Neuron (in vitro differentiated cells): ENCODE measurements at regions not wholly inside any gene's neighbourhood (a gene's known extent, or its start where the extent isn't known, plus 50 kb on each side); places are given as distances from the start of the nearest gene placed in this dataset.
"Not testable (repeated sequence)": the region's sequence is repeated elsewhere in the genome, so short reads cannot be mapped to it uniquely, and the experiment has no call there.

Source experiments
- H2AFZ ChIP-seq: one replicate; pipeline ENCODE4 v1.6.1; 2013; ENCODE audit warnings: low read depth, mild to moderate bottlenecking, inconsistent platforms, low read length, moderate library complexity
- H3K27me3 ChIP-seq: one replicate; pipeline ENCODE4 v1.6.1; 2013; ENCODE audit warnings: low read length; ENCODE audit not compliant: insufficient read depth
- H3K36me3 ChIP-seq: one replicate; pipeline ENCODE4 v1.6.1; 2013; ENCODE audit warnings: low read length; ENCODE audit not compliant: insufficient read depth
- H3K4me1 ChIP-seq: one replicate; pipeline ENCODE4 v1.6.1; 2013; ENCODE audit warnings: low read length; ENCODE audit not compliant: insufficient read depth
- H3K4me3 ChIP-seq: 2 replicates; pipeline ENCODE4 v1.5.1; 2013; ENCODE audit warnings: mild to moderate bottlenecking, low read length, moderate library complexity
- H3K9me3 ChIP-seq: one replicate; pipeline ENCODE4 v1.6.1; 2013; ENCODE audit warnings: low read length

DNA sequence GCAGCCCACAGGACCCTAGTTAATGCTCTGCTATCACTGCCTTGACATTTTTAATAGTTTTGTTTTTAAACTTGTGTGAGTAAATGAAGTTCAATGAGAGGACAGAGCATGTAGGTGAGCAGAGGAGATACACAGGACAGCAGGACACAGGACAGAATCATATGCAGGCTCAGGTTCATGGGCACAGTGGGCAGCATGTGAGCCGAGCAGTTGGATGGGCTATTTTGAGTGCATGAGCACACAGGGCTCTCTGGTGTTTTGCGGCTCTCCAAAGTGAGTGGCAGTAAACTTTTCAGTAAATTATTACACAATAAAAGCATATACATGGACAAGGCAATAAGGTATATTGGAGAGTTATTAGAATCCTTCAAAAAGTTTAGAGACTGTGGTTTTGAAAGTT, 189.7 kb upstream of the OR4E1 start:
- no peaks in the 10 kb centered on the region for H3K36me3 ChIP-seq
- no peak overlapping the region for H2AFZ ChIP-seq
- no peaks in the 10 kb centered on the region for H3K4me1 ChIP-seq
- H3K4me3 ChIP-seq, result no peak overlapping the region
- H3K27me3 ChIP-seq, result no peaks in the 10 kb centered on the region
- H3K9me3 ChIP-seq, result no peaks in the 10 kb centered on the region

DNA sequence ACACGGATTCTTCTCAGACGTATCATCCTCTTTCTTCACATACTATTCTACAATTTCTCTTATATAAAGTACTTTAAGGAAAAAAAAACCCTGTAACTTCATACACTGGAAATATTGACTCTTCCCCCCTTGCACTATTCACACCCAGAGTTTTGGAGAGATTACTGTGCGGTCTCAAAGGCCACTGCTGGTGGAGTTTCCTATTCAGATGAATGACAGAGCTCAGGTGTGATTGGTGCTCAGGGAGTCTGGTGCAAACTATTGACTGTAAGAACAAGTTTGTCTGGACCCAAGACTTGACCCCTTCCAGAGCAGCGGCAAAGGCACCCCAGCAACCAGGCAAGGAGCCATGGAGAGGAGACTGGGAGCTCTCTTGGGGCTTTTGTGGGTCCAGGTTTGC, 187.5 kb upstream of the OR4E1 start:
- Histone ChIP-seq H3K36me3 (no peaks in the 10 kb centered on the region), H3K4me1 (no peaks in the 10 kb centered on the region), H2AFZ (no peak overlapping the region), H3K9me3 (no peaks in the 10 kb centered on the region), H3K27me3 (no peaks in the 10 kb centered on the region), H3K4me3 (no peak overlapping the region)

DNA sequence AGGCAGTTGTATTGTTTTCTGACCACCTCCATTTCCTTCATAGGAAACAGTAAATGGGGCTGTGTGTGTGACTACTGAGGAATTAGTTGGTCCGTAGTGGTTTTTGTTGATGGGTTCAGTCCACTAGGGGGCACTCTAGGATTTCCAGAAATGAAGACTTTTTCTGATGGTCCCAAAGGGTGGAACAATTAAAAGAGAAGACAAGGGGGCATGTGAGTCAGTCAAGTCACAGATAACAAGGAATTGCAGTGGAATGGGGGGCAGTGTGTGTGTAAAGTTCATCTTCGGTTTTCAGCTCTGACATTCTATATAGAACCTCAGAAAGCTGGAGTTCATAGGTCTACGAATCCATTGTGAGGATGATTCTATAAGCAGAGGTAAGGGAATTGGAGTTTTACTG, 186.6 kb upstream of the OR4E1 start:
- no peak overlapping the region for H2AFZ ChIP-seq
- no peak overlapping the region for H3K4me3 ChIP-seq
- H3K9me3 ChIP-seq, result no peaks in the 10 kb centered on the region
- H3K4me1 ChIP-seq, result no peaks in the 10 kb centered on the region
- H3K27me3 ChIP-seq, result no peaks in the 10 kb centered on the region
- H3K36me3 ChIP-seq, result no peaks in the 10 kb centered on the region

DNA sequence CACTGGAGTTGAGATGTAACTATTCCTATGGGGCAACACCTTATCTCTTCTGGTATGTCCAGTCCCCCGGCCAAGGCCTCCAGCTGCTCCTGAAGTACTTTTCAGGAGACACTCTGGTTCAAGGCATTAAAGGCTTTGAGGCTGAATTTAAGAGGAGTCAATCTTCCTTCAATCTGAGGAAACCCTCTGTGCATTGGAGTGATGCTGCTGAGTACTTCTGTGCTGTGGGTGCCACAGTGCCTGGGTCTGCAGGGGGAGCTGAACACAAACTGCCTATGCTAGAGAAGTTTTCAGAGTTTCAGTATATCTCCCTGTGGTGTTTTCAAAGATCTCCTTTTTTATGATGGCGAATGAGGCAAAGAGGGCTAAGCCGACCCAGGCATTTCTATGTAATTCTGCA, 179.2 kb upstream of the OR4E1 start:
- Histone ChIP-seq H2AFZ (no peak overlapping the region), H3K27me3 (no peaks in the 10 kb centered on the region), H3K4me1 (no peaks in the 10 kb centered on the region), H3K4me3 (no peak overlapping the region), H3K9me3 (no peaks in the 10 kb centered on the region), H3K36me3 (no peaks in the 10 kb centered on the region)

DNA sequence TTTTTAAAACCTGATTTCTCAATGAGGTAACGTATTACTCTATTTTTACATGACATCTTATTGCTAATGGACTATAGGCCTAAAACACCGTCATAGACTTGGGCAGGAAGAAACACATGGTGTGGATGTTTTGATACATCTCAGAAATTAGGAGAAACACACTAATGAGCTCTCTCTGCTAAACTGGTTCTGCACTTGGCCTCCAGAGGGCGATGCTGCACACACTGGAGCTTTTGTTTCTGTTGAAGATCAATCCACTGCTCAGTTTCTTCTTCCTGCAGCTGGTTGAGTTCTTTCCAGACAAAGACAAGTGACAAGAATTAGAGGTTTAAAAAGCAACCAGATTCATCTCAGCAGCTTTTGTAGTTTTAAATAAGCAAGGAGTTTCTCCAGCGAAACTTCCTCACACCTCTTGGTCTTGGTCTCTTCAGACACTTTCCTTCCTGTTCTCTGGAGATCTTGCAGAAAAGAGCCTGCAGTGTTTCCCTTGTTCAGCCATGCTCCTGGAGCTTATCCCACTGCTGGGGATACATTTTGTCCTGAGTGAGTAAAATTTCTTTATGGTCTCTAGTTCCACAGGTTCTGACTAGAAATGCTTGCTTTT, 178.5 kb upstream of the OR4E1 start:
- Histone ChIP-seq H3K4me3 (no peak overlapping the region), H3K4me1 (no peaks in the 10 kb centered on the region), H2AFZ (no peak overlapping the region), H3K9me3 (no peaks in the 10 kb centered on the region), H3K27me3 (no peaks in the 10 kb centered on the region), H3K36me3 (no peaks in the 10 kb centered on the region)

DNA sequence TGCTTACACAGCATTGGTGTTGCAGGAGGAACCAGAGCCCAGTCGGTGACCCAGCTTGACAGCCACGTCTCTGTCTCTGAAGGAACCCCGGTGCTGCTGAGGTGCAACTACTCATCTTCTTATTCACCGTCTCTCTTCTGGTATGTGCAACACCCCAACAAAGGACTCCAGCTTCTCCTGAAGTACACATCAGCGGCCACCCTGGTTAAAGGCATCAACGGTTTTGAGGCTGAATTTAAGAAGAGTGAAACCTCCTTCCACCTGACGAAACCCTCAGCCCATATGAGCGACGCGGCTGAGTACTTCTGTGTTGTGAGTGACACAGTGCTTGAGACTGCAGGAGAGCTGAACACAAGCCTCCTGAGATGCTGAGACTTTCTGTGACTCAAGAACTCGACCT, 173.3 kb upstream of the OR4E1 start:
- H3K4me1 ChIP-seq, H3K36me3 ChIP-seq, H3K27me3 ChIP-seq: not testable (repeated sequence)

DNA sequence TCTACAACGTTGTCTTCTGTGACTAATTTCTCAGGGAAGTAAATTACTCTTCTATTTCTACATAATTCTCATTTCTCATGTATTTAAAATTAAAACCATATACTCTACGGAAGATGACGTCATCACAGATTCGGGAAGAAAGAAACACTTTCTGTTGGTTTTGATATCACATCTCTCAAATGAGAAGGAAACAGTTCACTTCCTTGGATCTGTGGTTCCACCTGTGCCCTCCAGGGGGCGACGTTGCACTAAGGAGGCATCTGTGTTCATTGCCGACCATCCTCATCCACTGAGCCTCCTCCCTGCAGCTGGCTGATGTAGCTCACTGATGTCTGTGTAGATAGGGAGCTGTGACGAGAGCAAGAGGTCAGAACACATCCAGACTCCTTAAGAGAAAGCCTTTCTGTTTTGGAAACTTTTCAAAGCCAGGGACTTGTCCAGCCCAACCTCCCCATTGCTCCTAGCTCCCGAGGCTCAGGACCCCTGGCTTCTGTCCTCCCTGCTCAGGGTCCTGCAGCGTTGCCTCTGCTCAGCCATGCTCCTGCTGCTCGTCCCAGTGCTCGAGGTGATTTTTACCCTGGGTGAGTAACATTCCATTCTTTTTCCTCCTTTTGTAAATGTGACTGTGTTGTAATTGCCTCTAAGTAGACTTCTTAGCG, 172.7 kb upstream of the OR4E1 start:
- H3K27me3 ChIP-seq, result no peaks in the 10 kb centered on the region

More for the DNA sequence above, 173.3 kb upstream of the OR4E1 start:
- H3K9me3 ChIP-seq, H3K4me3 ChIP-seq, H2AFZ ChIP-seq: not testable (repeated sequence)

DNA sequence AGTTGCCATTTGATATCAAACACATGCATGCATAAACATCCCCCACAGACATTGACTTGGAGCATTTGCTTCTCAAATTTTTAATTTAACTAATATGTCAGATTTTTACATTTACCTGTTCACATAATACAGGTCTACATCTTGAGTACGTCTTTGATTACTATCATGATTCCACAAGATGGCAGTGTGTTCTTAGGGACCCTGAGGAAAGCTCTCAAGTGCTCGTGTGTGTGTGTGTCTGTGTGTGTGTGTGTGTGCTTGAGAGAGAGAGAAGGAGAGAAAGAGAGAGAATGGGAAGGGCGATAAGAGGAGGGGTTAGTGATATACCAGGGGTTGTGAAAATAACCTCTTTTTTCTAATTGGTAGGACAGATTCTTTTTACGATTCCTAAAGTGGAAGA, 167.1 kb upstream of the OR4E1 start:
- Histone ChIP-seq H3K4me1 (no peaks in the 10 kb centered on the region), H3K27me3 (no peaks in the 10 kb centered on the region), H2AFZ (no peak overlapping the region), H3K36me3 (no peaks in the 10 kb centered on the region), H3K9me3 (no peaks in the 10 kb centered on the region), H3K4me3 (no peak overlapping the region)

More for the DNA sequence above, 172.7 kb upstream of the OR4E1 start:
- H3K9me3 ChIP-seq, result no peaks in the 10 kb centered on the region
- no peak overlapping the region for H3K4me3 ChIP-seq
- no peaks in the 10 kb centered on the region for H3K4me1 ChIP-seq
- no peaks in the 10 kb centered on the region for H3K36me3 ChIP-seq
- H2AFZ ChIP-seq, result no peak overlapping the region

GRCh38 chr14:21833836-21834235, 160.2 kb upstream of the OR4E1 start:
- no peaks in the 10 kb centered on the region for H3K4me1 ChIP-seq
- no peak overlapping the region for H2AFZ ChIP-seq

DNA sequence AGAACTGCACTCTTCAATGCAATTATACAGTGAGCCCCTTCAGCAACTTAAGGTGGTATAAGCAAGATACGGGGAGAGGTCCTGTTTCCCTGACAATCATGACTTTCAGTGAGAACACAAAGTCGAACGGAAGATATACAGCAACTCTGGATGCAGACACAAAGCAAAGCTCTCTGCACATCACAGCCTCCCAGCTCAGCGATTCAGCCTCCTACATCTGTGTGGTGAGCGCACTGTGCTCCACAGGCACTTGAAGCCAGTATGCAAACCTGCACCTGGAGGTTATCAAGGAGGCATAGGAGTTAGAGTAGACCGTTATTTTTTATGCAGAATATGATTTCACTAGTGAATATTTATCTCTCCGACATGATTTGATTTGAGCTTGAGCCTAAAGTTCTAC, 152.2 kb upstream of the OR4E1 start:
- Histone ChIP-seq H3K4me3 (no peak overlapping the region), H3K36me3 (no peaks in the 10 kb centered on the region), H3K4me1 (no peaks in the 10 kb centered on the region), H3K27me3 (no peaks in the 10 kb centered on the region), H2AFZ (no peak overlapping the region), H3K9me3 (no peaks in the 10 kb centered on the region)

More at GRCh38 chr14:21833836-21834235, 160.2 kb upstream of the OR4E1 start:
- H3K36me3 ChIP-seq, result no peaks in the 10 kb centered on the region
- H3K27me3 ChIP-seq, result no peaks in the 10 kb centered on the region
- H3K4me3 ChIP-seq, result no peak overlapping the region
- no peaks in the 10 kb centered on the region for H3K9me3 ChIP-seq

- Histone ChIP-seq H2AFZ (no peak overlapping the region), H3K36me3 (no peaks in the 10 kb centered on the region), H3K9me3 (no peaks in the 10 kb centered on the region), H3K4me3 (no peak overlapping the region), H3K27me3 (no peaks in the 10 kb centered on the region), H3K4me1 (no peaks in the 10 kb centered on the region)
Observed at GRCh38 chr14:21825149-21825743, 151.6 kb upstream of the OR4E1 start.

DNA sequence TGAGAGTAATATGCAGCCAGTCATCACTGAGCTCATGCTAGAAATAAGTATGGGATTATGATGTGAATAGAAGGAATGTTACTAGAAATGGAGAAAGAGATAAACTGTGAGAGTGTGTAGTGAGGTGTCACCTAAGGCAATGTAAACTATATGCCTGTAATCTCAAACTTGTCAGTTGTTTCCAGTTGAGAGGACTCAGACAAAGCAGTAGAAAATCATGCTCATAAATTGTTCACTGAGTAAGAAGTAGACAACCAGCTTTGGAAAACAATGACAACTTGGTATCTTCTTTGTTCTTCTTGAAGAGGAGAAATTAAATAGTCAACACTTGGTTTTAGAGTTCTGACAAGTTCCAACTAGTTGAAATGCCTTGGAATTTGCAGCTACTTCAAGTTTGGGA, 148.5 kb upstream of the OR4E1 start:
- Histone ChIP-seq H2AFZ (no peak overlapping the region), H3K27me3 (no peaks in the 10 kb centered on the region), H3K9me3 (no peaks in the 10 kb centered on the region), H3K4me1 (no peaks in the 10 kb centered on the region), H3K36me3 (no peaks in the 10 kb centered on the region), H3K4me3 (no peak overlapping the region)

DNA sequence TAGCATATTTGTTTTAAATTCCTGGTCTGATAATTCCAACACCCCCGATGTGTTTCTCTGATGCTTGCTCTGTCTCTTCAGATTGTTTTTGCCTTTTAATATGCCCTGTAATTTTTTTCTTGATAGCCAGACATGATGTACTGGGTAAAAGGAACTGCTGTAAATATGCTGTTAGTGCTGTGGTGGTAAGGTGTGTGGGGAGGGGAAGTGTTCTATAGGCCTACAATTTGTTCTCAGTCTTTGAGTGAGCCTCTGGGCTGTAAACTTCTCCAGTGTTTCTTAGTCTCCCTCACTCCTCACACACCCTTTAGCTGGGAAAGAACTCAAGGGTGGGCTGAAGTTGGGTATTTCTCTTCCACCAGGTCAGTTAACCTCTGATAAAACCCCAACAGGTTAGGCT, 147.0 kb upstream of the OR4E1 start:
- Histone ChIP-seq H3K36me3 (no peaks in the 10 kb centered on the region), H3K4me1 (no peaks in the 10 kb centered on the region), H3K27me3 (no peaks in the 10 kb centered on the region), H2AFZ (no peak overlapping the region), H3K9me3 (no peaks in the 10 kb centered on the region), H3K4me3 (no peak overlapping the region)

DNA sequence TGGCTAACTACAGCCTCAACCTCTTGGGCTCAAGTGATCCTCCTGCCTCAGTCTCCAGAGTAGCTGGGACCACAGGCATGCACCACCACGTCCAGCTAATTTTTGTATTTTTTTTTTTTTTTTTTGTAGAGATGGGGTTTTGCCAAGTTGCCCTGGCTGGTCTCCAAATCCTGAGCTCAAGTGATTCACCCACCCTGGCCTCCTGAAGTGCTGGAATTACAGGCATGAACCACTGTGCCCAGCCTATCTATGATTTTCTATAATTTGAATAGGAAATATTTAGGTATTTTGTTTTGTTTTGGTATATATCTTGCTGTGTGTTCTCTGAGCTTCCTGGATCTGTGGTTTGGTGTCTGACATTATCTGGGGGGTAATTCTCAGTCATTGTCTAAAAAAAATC, 146.3 kb upstream of the OR4E1 start:
- H2AFZ ChIP-seq, H3K4me1 ChIP-seq, H3K36me3 ChIP-seq: not testable (repeated sequence)

More for the DNA sequence above, 146.3 kb upstream of the OR4E1 start:
- not testable (repeated sequence) for H3K4me3 ChIP-seq, H3K27me3 ChIP-seq, H3K9me3 ChIP-seq
